K562 (cell line): ENCODE measurements at regions not wholly inside any gene's neighbourhood (a gene's known extent, or its start where the extent isn't known, plus 50 kb on each side); places are given as distances from the start of the nearest gene placed in this dataset.

Source experiments
- CBX3 ChIP-seq, 2 experiments: IDR thresholded peaks; 1 replicate in 1 of 2; 2 replicates in 1 of 2; pipeline ENCODE4 v1.6.1; 2012; ENCODE audit warnings: inconsistent platforms in 2 of 2, low read length in 2 of 2, borderline replicate concordance in 1 of 2, control low read depth in 1 of 2
- CTCF ChIP-seq, 3 experiments: IDR thresholded peaks in 2 of 3; conservative IDR thresholded peaks in 1 of 3; 2 replicates each; pipeline ENCODE4 v1.5.1; 2011 to 2012; ENCODE audit warnings: low read length in 3 of 3, mild to moderate bottlenecking in 3 of 3, control low read depth in 2 of 3, improper control_type of control experiment in 1 of 3, inconsistent platforms in 1 of 3, low read depth in 1 of 3, mixed read lengths in 1 of 3, moderate library complexity in 1 of 3; ENCODE audit not compliant: insufficient read depth in 2 of 3
- E2F4 ChIP-seq: sonication (generic); formaldehyde crosslinking; IDR thresholded peaks from 2 replicates; pipeline ENCODE4 v1.8.0; 2022; ENCODE audit warnings: mild to moderate bottlenecking, low read depth, missing genetic modification reagents
- EZH2 ChIP-seq: IDR thresholded peaks from 2 replicates; pipeline ENCODE4 v1.6.1; 2012; ENCODE audit warnings: low read depth, mild to moderate bottlenecking, inconsistent platforms, low read length, borderline replicate concordance
- HNRNPLL ChIP-seq: fragments of 200-400 bp; formaldehyde crosslinking; IDR thresholded peaks from 2 replicates; pipeline ENCODE4 v1.6.1; 2017; ENCODE audit warnings: low read length, low read depth, mild to moderate bottlenecking; ENCODE audit not compliant: poor library complexity, severe bottlenecking
- HSF4 ChIP-seq: fragments of 250-450 bp; sonication (Bioruptor Pico); IDR thresholded peaks from 2 replicates; pipeline ENCODE4 v2.1.2; 2022; ENCODE audit warnings: mild to moderate bottlenecking, moderate library complexity, borderline replicate concordance
- RCOR1 ChIP-seq, 2 experiments: IDR thresholded peaks; 2 replicates each; pipeline ENCODE4 v1.6.1; 2012; ENCODE audit warnings: low read depth in 2 of 2, low read length in 2 of 2, borderline replicate concordance in 1 of 2, improper control_type of control experiment in 1 of 2

GRCh38 chr9:115989831-115990230 lies 163.8 kb upstream of the PAPPA start:
- TF ChIP-seq CBX3 (IDR thresholded peaks at IDR 0.05; ENCODE audit: borderline replicate concordance in 1 of 2, low read length in 2 of 2) (no peak), HSF4 (CRISPR knock-in tag) (no peak), HNRNPLL (no peak), EZH2 (no peak), CTCF (IDR thresholded peaks at IDR 0.05 in 2 of 3, conservative IDR thresholded peaks at IDR 0.05 in 1 of 3; ENCODE audit: insufficient read depth in 2 of 3, low read depth in 1 of 3, low read length in 3 of 3) (no peak), RCOR1 (IDR thresholded peaks at IDR 0.05; ENCODE audit: borderline replicate concordance in 1 of 2, low read depth in 2 of 2, low read length in 2 of 2) (no peak), E2F4 (CRISPR knock-in tag) (no peak)
